Esophagus squamous epithelium (tissue), 5 donors: ENCODE measurements at regions not wholly inside any gene's neighbourhood (a gene's known extent, or its start where the extent isn't known, plus 50 kb on each side); places are given as distances from the start of the nearest gene placed in this dataset.
"Not testable (repeated sequence)": the region's sequence is repeated elsewhere in the genome, so short reads cannot be mapped to it uniquely, and the experiment has no call there.

ENCODE experiments used
- DNase-seq: peaks from one replicate; lab custom pipeline; 2025; lab: John Stamatoyannopoulos, UW
- H3K27ac ChIP-seq, 4 donors: fragments of 200-600 bp; sonication (generic); one replicate each; pipeline ENCODE4 v1.5.1; 2016 to 2019; ENCODE audit warnings: mild to moderate bottlenecking in 1 of 4
- H3K27me3 ChIP-seq, 4 donors: fragments of 200-600 bp; sonication (generic); 1 replicate in 3 of 4; 2 replicates in 1 of 4; pipeline versions ENCODE4 v1.5.1 to v1.6.0; 2017 to 2021; ENCODE audit warnings: antibody characterized with exemption in 1 of 4
- H3K36me3 ChIP-seq, 3 donors: fragments of 200-600 bp; sonication (generic); one replicate each; pipeline ENCODE4 v1.5.1; 2016 to 2019
- H3K4me1 ChIP-seq, 3 donors: fragments of 200-600 bp; sonication (generic); one replicate each; pipeline ENCODE4 v1.5.1; 2017 to 2019
- H3K4me3 ChIP-seq, 4 donors: fragments of 200-600 bp; sonication (generic); 1 replicate in 3 of 4; 2 replicates in 1 of 4; pipeline ENCODE4 v1.5.1; 2016 to 2019; ENCODE audit warnings: mild to moderate bottlenecking in 2 of 4, moderate library complexity in 1 of 4
- H3K9me3 ChIP-seq, 3 donors: fragments of 200-600 bp; sonication (generic); one replicate each; pipeline ENCODE4 v1.5.1; 2016 to 2019
- CTCF ChIP-seq, 6 experiments: fragments of 450-650 bp in 4 of 6; fragments of 200-600 bp in 2 of 6; sonication (generic) in 2 of 6; IDR thresholded peaks; one replicate each; pipeline ENCODE4 v1.5.1; 2016 to 2019; ENCODE audit warnings: antibody characterized with exemption in 6 of 6, mild to moderate bottlenecking in 4 of 6, moderate library complexity in 4 of 6
- POLR2A ChIP-seq, 4 donors: fragments of 450-650 bp; IDR thresholded peaks; one replicate each; pipeline ENCODE4 v1.6.1; 2017; ENCODE audit warnings: antibody characterized with exemption in 4 of 4, mild to moderate bottlenecking in 4 of 4, moderate library complexity in 3 of 4
- WGBS, 2 donors: methylation state at CpG; one replicate each; pipeline ENCODE4 v1.1.5; 2018; 5-methylcytosine and 5-hydroxymethylcytosine counted together
- intact Hi-C: fragments of 100-400 bp; cut with DNase I; formaldehyde crosslinking; loops from one replicate; pipeline ENCODE4 v1.15.0; 2022
- donor health status: DM: yes; HTN: yes; CAD: no.

GRCh38 chr2:136696438-136696837, 68.9 kb upstream of the THSD7B start:
- H3K9me3 ChIP-seq: peaks cover 0 to 10% (median 0%) of the 10 kb centered on the region in 3 donors
- no peak overlapping the region for H3K27ac ChIP-seq
- no peak for DNase-seq
- intact Hi-C loops: no loop called here
- H3K36me3 ChIP-seq: no peaks in the 10 kb centered on the region
- WGBS, 2 donors: 88 to 89% methylated on average over 2 of the region's 2 CpGs
- no peak for TF ChIP-seq POLR2A (IDR thresholded peaks at IDR 0.05)
- no peaks in the 10 kb centered on the region for H3K27me3 ChIP-seq
- H3K4me3 ChIP-seq: no peak overlapping the region
- no peaks in the 10 kb centered on the region for H3K4me1 ChIP-seq

GRCh38 chr2:136693966-136694365, 71.4 kb upstream of the THSD7B start:
- Histone ChIP-seq H3K9me3 (no peaks in the 10 kb centered on the region), H3K27me3 (no peaks in the 10 kb centered on the region), H3K4me3 (no peak overlapping the region), H3K4me1 (no peaks in the 10 kb centered on the region), H3K36me3 (no peaks in the 10 kb centered on the region), H3K27ac (no peak overlapping the region)
- TF ChIP-seq CTCF (IDR thresholded peaks at IDR 0.05) (no peak), POLR2A (IDR thresholded peaks at IDR 0.05) (no peak)
- DNase-seq: no peak
- intact Hi-C loops: no loop called here
- WGBS, 2 donors: 66 to 70% methylated on average over 2 to 5 of the region's 5 CpGs

- H3K36me3 ChIP-seq, H3K4me3 ChIP-seq, intact Hi-C loops, DNase-seq, H3K4me1 ChIP-seq, H3K9me3 ChIP-seq, H3K27me3 ChIP-seq, H3K27ac ChIP-seq: not testable (repeated sequence)
- WGBS, 2 donors: 8 to 32% methylated on average over 1 of the region's 1 CpG
These were observed 85.3 kb upstream of the THSD7B start for GRCh38 chr2:136680079-136680478.

GRCh38 chr2:136665736-136666135, 99.6 kb upstream of the THSD7B start:
- no peaks in the 10 kb centered on the region for H3K4me1 ChIP-seq
- no peaks in the 10 kb centered on the region for H3K36me3 ChIP-seq
- TF ChIP-seq CTCF (IDR thresholded peaks at IDR 0.05): no peak
- TF ChIP-seq POLR2A (IDR thresholded peaks at IDR 0.05): no peak
- intact Hi-C loops: no loop called here
- no peaks in the 10 kb centered on the region for H3K27me3 ChIP-seq
- 53 to 64% methylated on average over 3 of the region's 3 CpGs for WGBS, 2 donors
- H3K9me3 ChIP-seq: no peaks in the 10 kb centered on the region
- no peak overlapping the region for H3K27ac ChIP-seq
- DNase-seq: no peak
- no peak overlapping the region for H3K4me3 ChIP-seq

- Histone ChIP-seq H3K36me3 (no peaks in the 10 kb centered on the region), H3K9me3 (no peaks in the 10 kb centered on the region), H3K4me1 (no peaks in the 10 kb centered on the region), H3K27ac (no peak overlapping the region), H3K27me3 (no peaks in the 10 kb centered on the region), H3K4me3 (no peak overlapping the region)
- intact Hi-C loops: no loop called here
- TF ChIP-seq POLR2A (IDR thresholded peaks at IDR 0.05): no peak
- TF ChIP-seq CTCF (IDR thresholded peaks at IDR 0.05): no peak
- 85% methylated on average over 9 to 10 of the region's 10 CpGs for WGBS, 2 donors
- DNase-seq: no peak
These were observed 100.5 kb upstream of the THSD7B start for GRCh38 chr2:136664713-136665405.

GRCh38 chr2:136658201-136658600, 107.1 kb upstream of the THSD7B start:
- intact Hi-C loops: no loop called here
- Histone ChIP-seq H3K4me3 (no peak overlapping the region), H3K27ac (no peak overlapping the region)

More at GRCh38 chr2:136658201-136658600, 107.1 kb upstream of the THSD7B start:
- no peaks in the 10 kb centered on the region for H3K9me3 ChIP-seq
- H3K27me3 ChIP-seq: no peaks in the 10 kb centered on the region
- 80 to 83% methylated on average over 1 of the region's 1 CpG for WGBS, 2 donors
- TF ChIP-seq POLR2A (IDR thresholded peaks at IDR 0.05) (no peak), CTCF (IDR thresholded peaks at IDR 0.05) (no peak)
- H3K4me1 ChIP-seq: peaks cover 0 to 6% (median 0%) of the 10 kb centered on the region in 3 donors
- H3K36me3 ChIP-seq: no peaks in the 10 kb centered on the region
- no peak for DNase-seq
